Neutrophil (primary cell): ENCODE measurements at regions not wholly inside any gene's neighbourhood (a gene's known extent, or its start where the extent isn't known, plus 50 kb on each side); places are given as distances from the start of the nearest gene placed in this dataset.

Experiments
- H3K27ac ChIP-seq: fragments of 200-600 bp; sonication (generic); 2 replicates; pipeline ENCODE4 v1.5.1; 2016; ENCODE audit warnings: mild to moderate bottlenecking, moderate library complexity
- H3K27me3 ChIP-seq: fragments of 200-600 bp; sonication (generic); 2 replicates; pipeline ENCODE4 v1.6.0; 2016; ENCODE audit warnings: mild to moderate bottlenecking
- H3K36me3 ChIP-seq: fragments of 200-600 bp; sonication (generic); 2 replicates; pipeline ENCODE4 v1.5.1; 2017
- H3K4me1 ChIP-seq, 2 experiments: fragments of 200-600 bp in 1 of 2; sonication (generic) in 1 of 2; 1 replicate in 1 of 2; 2 replicates in 1 of 2; pipeline versions ENCODE4 v1.5.1 to v1.6.1; 2013 to 2016; ENCODE audit warnings: low read depth in 1 of 2, low read length in 1 of 2, mild to moderate bottlenecking in 1 of 2, moderate library complexity in 1 of 2; ENCODE audit not compliant: control insufficient read depth in 1 of 2, insufficient read depth in 1 of 2
- H3K4me3 ChIP-seq, 2 experiments: fragments of 200-600 bp in 1 of 2; sonication (generic) in 1 of 2; 1 replicate in 1 of 2; 2 replicates in 1 of 2; pipeline ENCODE4 v1.5.1; 2013 to 2016; ENCODE audit warnings: low read depth in 1 of 2, low read length in 1 of 2, mild to moderate bottlenecking in 1 of 2, moderate library complexity in 1 of 2
- H3K9me3 ChIP-seq: fragments of 200-600 bp; sonication (generic); 2 replicates; pipeline ENCODE4 v1.5.1; 2016
- TF ChIP-seq, protein P1 (sequence below): fragments of 200-600 bp; sonication (generic); IDR thresholded peaks from 2 replicates; pipeline ENCODE4 v1.5.1; 2016; ENCODE audit warnings: antibody characterized with exemption

DNA sequence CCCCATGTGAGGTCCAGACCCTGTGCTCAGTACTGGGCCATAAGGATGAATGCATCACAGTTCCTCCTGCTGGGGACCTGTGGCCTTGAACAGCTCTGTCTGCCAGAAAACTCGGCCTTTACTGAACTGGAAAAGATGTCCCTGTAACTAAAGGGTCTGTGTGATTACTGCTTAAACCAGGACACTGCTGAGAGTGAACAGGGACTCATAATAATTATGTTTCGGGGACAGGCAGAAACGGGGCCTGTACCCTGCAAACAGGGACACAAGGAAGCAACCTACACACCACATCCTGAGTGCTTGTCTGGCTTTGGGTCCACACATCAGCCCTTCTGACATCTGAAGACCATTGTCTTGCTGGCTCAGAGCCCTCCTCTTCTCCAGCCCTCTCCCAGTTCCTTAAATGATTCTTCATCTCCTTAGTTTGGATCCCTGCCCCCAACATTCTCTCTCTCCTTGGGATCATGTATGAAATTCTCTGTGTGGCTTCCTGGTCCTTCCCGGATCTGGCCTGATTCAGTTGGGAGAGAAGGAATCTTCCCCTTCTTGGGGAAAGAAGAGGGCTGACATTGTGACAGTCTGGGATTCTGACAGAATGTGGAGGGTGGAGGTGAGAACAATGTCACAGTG, 248.0 kb downstream of the MYCN start:
- Histone ChIP-seq H3K9me3 (no peaks in the 10 kb centered on the region), H3K4me3 (no peak overlapping the region), H3K4me1 (no peaks in the 10 kb centered on the region), H3K27me3 (no peaks in the 10 kb centered on the region), H3K36me3 (no peaks in the 10 kb centered on the region), H3K27ac (no peak overlapping the region)
- TF ChIP-seq, protein P1, sequence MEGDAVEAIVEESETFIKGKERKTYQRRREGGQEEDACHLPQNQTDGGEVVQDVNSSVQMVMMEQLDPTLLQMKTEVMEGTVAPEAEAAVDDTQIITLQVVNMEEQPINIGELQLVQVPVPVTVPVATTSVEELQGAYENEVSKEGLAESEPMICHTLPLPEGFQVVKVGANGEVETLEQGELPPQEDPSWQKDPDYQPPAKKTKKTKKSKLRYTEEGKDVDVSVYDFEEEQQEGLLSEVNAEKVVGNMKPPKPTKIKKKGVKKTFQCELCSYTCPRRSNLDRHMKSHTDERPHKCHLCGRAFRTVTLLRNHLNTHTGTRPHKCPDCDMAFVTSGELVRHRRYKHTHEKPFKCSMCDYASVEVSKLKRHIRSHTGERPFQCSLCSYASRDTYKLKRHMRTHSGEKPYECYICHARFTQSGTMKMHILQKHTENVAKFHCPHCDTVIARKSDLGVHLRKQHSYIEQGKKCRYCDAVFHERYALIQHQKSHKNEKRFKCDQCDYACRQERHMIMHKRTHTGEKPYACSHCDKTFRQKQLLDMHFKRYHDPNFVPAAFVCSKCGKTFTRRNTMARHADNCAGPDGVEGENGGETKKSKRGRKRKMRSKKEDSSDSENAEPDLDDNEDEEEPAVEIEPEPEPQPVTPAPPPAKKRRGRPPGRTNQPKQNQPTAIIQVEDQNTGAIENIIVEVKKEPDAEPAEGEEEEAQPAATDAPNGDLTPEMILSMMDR: no peak

DNA sequence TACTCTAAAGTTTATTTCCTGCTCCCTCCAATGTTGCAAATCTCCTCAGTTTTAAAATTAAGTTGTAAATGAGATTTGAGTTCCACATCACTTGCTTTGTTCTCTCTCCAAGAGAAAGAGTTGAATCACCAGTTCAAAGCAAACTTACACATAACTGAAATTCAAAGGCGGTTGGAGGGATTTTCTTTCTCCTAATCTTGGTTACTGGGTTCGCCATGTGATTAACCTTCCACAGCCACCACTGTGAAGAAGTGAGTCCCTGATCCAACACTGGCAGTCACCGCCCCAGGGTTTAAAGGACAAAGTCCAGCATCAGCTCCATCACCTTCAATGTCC, 247.1 kb downstream of the MYCN start:
- H3K9me3 ChIP-seq: no peaks in the 10 kb centered on the region
- TF ChIP-seq, protein P1: no peak
- no peaks in the 10 kb centered on the region for H3K4me1 ChIP-seq
- H3K27me3 ChIP-seq: no peaks in the 10 kb centered on the region
- no peaks in the 10 kb centered on the region for H3K36me3 ChIP-seq
- no peak overlapping the region for H3K27ac ChIP-seq
- no peak overlapping the region for H3K4me3 ChIP-seq

DNA sequence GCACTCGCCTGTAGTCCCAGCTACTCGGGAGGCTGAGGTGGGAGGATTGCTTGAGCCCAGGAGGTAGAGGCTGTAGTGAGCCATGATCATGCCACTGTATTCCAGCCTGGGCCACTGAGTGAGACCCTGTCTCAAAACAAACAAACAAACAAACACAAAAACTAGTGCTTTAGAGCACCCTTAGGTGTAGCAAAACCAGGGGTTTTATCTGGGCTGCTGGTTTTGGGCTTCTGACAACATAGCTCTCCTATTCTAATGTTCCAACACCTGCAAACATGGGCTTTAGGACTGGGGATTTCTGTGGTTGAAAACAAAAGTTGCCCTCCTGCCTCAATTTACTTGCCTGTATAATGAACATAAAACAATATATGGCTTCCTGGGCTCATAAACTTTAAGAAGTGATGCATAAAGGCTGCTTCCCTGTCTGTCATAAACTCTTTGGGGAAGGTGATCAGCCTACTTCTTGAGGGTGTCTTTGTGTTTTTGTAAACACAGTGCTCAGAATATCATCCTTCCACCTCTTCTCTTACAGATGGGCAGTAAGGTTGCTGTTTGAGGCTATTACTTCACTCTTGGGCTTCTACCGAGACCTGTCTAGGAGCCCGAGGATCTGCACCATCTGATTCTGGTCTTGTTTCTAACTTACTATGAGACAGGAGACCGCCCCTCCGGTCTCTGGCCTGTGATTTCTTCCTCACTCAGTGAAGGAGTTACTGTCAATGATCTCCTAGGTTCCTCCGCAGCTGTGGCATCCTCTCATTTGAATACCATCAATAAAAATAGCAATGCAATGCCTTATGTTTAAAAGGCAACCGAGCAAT, 246.5 kb downstream of the MYCN start:
- H3K36me3 ChIP-seq: no peaks in the 10 kb centered on the region
- TF ChIP-seq, protein P1: no peak
- H3K4me3 ChIP-seq: no peak overlapping the region
- H3K9me3 ChIP-seq: no peaks in the 10 kb centered on the region
- H3K27ac ChIP-seq: no peak overlapping the region
- H3K27me3 ChIP-seq: no peaks in the 10 kb centered on the region
- no peaks in the 10 kb centered on the region for H3K4me1 ChIP-seq

DNA sequence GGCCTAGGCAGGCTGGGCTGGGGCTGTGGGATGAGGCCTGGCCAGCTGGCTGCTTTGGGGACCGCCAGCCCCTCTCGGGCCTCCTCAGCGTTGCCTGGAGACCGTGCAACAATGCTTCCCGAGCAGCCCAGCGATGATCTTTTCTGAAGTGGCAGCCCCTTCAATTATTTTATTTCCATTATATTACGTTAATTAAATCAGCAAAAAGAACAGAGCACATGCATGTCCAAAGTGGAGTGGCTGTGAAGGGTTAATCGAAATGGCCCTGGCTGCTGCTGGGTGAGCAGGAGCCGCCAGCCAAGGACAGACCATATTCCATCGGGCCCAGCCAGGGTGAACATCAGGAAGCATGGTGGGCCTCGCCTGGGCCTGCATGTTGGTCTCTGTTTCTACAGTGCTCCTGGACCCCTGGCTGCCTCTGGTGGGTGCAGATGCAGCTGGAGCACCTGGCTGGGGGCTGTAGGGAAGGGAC, 245.5 kb downstream of the MYCN start:
- H3K4me3 ChIP-seq: no peak overlapping the region
- H3K9me3 ChIP-seq: no peaks in the 10 kb centered on the region
- no peaks in the 10 kb centered on the region for H3K36me3 ChIP-seq
- no peaks in the 10 kb centered on the region for H3K27me3 ChIP-seq
- TF ChIP-seq, protein P1: no peak
- H3K4me1 ChIP-seq: no peaks in the 10 kb centered on the region
- H3K27ac ChIP-seq: no peak overlapping the region

DNA sequence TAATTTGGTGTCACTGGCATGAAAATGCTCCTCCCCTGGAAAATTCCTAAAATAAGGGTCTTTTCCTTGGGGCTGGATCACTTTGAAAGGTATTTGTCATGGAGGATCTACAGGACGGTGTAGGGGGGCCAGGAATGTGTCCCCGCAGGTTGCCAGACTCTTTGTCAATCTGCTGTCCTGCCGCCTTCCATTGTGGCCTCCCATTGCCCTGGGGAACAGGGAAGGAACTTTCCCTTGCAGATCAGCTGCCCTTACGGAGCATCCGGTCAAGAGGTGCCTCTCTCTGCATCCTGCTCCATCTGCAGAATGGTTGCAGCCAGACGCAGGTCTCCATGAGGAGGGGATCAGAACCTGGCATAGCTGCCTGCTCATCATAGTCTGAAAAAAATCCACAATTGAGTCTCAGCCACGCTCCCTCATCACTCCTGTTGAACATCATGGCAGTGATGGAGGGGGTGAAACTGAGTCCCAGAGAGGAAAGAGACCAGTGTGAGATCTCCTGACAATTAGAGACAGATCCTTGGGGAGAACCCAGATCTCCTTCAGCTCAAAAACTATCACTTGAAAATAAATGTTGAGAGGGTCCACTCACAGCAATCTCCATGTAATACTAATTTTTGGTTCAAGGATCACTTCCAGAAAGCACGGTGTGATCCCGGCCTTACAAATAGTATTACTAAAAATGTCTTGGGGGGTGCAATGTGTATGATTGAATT, 244.8 kb downstream of the MYCN start:
- no peak overlapping the region for H3K4me3 ChIP-seq
- no peak overlapping the region for H3K27ac ChIP-seq
- no peaks in the 10 kb centered on the region for H3K27me3 ChIP-seq
- no peaks in the 10 kb centered on the region for H3K4me1 ChIP-seq
- TF ChIP-seq, protein P1: no peak
- no peaks in the 10 kb centered on the region for H3K36me3 ChIP-seq
- no peaks in the 10 kb centered on the region for H3K9me3 ChIP-seq
